ENCODE measurements at regions not wholly inside any gene's neighbourhood (a gene's known extent, or its start where the extent isn't known, plus 50 kb on each side); places are given as distances from the start of the nearest gene placed in this dataset.

GRCh38 chr19:29448046-29448445, 77.7 kb upstream of the VSTM2B start:
- TF ChIP-seq POLR2AphosphoS5 (IDR thresholded peaks at IDR 0.05; ENCODE audit: low read depth, low read length) (no peak), FOXP2 (optimal IDR thresholded peaks at IDR 0.05; ENCODE audit: borderline replicate concordance, extremely low read depth, extremely low read length, insufficient read depth) (no peak), TAF1 (IDR thresholded peaks at IDR 0.05; ENCODE audit: borderline replicate concordance, insufficient read depth, low read length) (no peak), REST (IDR thresholded peaks at IDR 0.05; ENCODE audit: insufficient read depth in 1 of 2, low read depth in 2 of 2, low read length in 2 of 2) (no peak), SIN3A (IDR thresholded peaks at IDR 0.05; ENCODE audit: borderline replicate concordance, insufficient read depth, low read length) (no peak)

Data from PFSK-1 (cell line).